ENCODE measurements at regions not wholly inside any gene's neighbourhood (a gene's known extent, or its start where the extent isn't known, plus 50 kb on each side); places are given as distances from the start of the nearest gene placed in this dataset.

DNA sequence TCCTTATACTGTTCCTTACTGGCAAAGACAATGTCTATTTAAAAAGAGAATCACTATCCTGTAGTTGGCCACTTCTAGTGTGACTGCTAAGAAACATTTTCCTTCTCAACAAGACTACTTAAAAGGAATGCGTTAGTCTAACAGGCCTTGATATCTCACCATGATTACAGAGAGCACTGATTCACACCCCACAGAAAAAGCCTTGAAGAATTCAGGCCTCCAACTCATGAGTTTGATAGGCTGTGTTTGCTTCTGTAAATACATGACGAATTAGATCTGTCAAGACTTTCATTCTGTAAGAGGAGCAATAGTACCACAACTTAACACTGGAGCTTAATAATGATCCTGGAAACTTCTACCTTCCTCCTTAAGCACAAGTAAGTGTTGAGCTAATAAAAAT is 432.8 kb upstream of the NR2F2 start:
- TF ChIP-seq CREB1 (CRISPR knock-in tag; IDR thresholded peaks at IDR 0.05; ENCODE audit: low read depth) (no peak), POLR2AphosphoS5 (IDR thresholded peaks at IDR 0.05; ENCODE audit: low read depth) (no peak), EZH2phosphoT487 (IDR thresholded peaks at IDR 0.05; ENCODE audit: unreplicated experiment) (no peak), EZH2 (IDR thresholded peaks at IDR 0.05; ENCODE audit: low read depth, unreplicated experiment) (no peak)
- TF ChIP-seq, protein P1, sequence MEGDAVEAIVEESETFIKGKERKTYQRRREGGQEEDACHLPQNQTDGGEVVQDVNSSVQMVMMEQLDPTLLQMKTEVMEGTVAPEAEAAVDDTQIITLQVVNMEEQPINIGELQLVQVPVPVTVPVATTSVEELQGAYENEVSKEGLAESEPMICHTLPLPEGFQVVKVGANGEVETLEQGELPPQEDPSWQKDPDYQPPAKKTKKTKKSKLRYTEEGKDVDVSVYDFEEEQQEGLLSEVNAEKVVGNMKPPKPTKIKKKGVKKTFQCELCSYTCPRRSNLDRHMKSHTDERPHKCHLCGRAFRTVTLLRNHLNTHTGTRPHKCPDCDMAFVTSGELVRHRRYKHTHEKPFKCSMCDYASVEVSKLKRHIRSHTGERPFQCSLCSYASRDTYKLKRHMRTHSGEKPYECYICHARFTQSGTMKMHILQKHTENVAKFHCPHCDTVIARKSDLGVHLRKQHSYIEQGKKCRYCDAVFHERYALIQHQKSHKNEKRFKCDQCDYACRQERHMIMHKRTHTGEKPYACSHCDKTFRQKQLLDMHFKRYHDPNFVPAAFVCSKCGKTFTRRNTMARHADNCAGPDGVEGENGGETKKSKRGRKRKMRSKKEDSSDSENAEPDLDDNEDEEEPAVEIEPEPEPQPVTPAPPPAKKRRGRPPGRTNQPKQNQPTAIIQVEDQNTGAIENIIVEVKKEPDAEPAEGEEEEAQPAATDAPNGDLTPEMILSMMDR (conservative IDR thresholded peaks at IDR 0.05; ENCODE audit: low read depth in 2 of 2): no peak
- TF ChIP-seq, protein P2, sequence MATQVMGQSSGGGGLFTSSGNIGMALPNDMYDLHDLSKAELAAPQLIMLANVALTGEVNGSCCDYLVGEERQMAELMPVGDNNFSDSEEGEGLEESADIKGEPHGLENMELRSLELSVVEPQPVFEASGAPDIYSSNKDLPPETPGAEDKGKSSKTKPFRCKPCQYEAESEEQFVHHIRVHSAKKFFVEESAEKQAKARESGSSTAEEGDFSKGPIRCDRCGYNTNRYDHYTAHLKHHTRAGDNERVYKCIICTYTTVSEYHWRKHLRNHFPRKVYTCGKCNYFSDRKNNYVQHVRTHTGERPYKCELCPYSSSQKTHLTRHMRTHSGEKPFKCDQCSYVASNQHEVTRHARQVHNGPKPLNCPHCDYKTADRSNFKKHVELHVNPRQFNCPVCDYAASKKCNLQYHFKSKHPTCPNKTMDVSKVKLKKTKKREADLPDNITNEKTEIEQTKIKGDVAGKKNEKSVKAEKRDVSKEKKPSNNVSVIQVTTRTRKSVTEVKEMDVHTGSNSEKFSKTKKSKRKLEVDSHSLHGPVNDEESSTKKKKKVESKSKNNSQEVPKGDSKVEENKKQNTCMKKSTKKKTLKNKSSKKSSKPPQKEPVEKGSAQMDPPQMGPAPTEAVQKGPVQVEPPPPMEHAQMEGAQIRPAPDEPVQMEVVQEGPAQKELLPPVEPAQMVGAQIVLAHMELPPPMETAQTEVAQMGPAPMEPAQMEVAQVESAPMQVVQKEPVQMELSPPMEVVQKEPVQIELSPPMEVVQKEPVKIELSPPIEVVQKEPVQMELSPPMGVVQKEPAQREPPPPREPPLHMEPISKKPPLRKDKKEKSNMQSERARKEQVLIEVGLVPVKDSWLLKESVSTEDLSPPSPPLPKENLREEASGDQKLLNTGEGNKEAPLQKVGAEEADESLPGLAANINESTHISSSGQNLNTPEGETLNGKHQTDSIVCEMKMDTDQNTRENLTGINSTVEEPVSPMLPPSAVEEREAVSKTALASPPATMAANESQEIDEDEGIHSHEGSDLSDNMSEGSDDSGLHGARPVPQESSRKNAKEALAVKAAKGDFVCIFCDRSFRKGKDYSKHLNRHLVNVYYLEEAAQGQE (IDR thresholded peaks at IDR 0.05; ENCODE audit: unreplicated experiment): no peak
